Mesodermal cell (in vitro differentiated cells): ENCODE measurements at regions not wholly inside any gene's neighbourhood (a gene's known extent, or its start where the extent isn't known, plus 50 kb on each side); places are given as distances from the start of the nearest gene placed in this dataset.
"Not testable (repeated sequence)": the region's sequence is repeated elsewhere in the genome, so short reads cannot be mapped to it uniquely, and the experiment has no call there.

Source experiments
- H3K27ac ChIP-seq: 2 replicates; pipeline ENCODE4 v1.7.0; 2013; ENCODE audit warnings: mild to moderate bottlenecking, low read depth, low read length, moderate library complexity; ENCODE audit not compliant: severe bottlenecking
- H3K36me3 ChIP-seq: 2 replicates; pipeline ENCODE4 v1.7.1; 2013; ENCODE audit warnings: mild to moderate bottlenecking, low read length, moderate library complexity; ENCODE audit not compliant: control insufficient read depth, insufficient read depth
- H3K4me1 ChIP-seq: one replicate; pipeline ENCODE4 v1.7.1; 2013; ENCODE audit warnings: mild to moderate bottlenecking, low read length; ENCODE audit not compliant: insufficient read depth, control insufficient read depth, poor library complexity, severe bottlenecking
- H3K4me3 ChIP-seq: 2 replicates; pipeline ENCODE4 v1.7.0; 2013; ENCODE audit warnings: low read length, control low read depth, mild to moderate bottlenecking; ENCODE audit not compliant: insufficient read depth, poor library complexity, severe bottlenecking; ENCODE audit errors: extremely low read depth
- H3K9me3 ChIP-seq: 2 replicates; pipeline ENCODE4 v1.7.1; 2013; ENCODE audit warnings: mild to moderate bottlenecking, low read length, moderate library complexity; ENCODE audit not compliant: control insufficient read depth
- WGBS, 2 experiments: methylation state at CpG; one replicate each; pipeline ENCODE4 v1.1.5; 2013; ENCODE audit warnings: missing lambda C conversion rate in 2 of 2; ENCODE audit not compliant: insufficient coverage in 2 of 2; 5-methylcytosine and 5-hydroxymethylcytosine counted together

DNA sequence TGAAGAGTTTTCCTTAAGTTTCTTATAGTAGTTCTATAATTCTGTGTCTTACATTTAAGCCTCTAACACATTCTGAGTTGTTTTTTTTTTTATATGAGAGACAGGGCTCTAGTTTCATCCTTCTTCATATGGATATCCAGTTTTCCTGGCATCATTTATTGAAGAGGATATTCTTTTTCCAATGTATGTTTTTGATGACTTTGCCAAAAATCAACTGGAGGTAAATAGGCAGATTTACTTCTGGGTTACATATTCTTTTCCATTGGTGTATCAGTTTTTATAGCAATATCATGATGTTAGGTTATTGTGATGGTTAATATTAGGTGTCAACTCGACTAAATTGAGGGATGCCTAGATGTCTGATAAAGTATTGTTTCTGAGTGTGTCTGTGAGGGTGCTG is 650.7 kb upstream of the GRID2 start:
- Histone ChIP-seq H3K27ac (no peak overlapping the region), H3K9me3 (no peaks in the 10 kb centered on the region), H3K4me1 (no peaks in the 10 kb centered on the region), H3K4me3 (no peak overlapping the region), H3K36me3 (no peaks in the 10 kb centered on the region)
- WGBS, 2 experiments, result 100% methylated on average over 1 of the region's 1 CpG; no CpG with 5 or more reads in 1 of the 2 experiments

DNA sequence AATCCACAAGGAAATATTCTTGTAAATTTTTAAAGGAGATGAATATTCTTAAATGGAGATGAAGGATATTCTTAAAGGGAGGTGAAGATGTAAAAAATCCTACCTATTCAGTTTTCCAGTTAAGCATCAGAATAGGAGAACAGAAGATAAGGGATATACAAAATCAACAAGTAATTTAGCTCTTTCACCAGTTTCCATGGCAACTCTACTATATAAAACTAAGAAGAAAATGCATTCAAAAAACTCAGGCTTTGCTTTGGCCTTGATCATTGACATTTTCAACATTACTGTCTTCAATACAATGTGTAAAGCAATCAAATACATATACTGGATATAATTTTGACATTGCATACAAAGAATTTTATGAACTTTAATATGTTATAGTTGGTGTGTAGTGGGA is 622.7 kb upstream of the GRID2 start:
- Histone ChIP-seq H3K36me3 (no peaks in the 10 kb centered on the region), H3K27ac (no peak overlapping the region), H3K9me3 (no peaks in the 10 kb centered on the region), H3K4me3 (no peak overlapping the region), H3K4me1 (no peaks in the 10 kb centered on the region)

DNA sequence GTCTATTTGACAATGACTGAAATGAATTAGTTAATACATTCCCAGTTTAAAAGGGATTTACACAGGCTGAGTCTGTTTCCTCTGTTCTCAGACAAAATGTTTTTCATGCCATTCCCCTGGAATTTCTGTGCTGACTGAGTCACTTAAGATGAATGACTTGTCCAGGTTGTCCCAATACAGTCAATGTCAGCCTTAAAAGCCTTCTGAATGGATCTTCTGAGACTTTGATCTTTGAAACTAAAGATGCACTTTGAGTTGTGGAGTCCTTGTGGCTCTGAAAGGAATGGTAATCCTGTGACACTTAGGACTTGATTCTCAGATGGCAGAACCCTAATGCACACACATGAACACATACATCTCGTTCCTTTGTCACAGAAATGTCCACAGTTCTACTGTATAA is 622.2 kb upstream of the GRID2 start:
- Histone ChIP-seq H3K4me1 (no peaks in the 10 kb centered on the region), H3K27ac (no peak overlapping the region), H3K4me3 (no peak overlapping the region), H3K36me3 (no peaks in the 10 kb centered on the region), H3K9me3 (no peaks in the 10 kb centered on the region)
- no CpG with 5 or more reads among the region's 1 CpG for WGBS, 2 experiments

DNA sequence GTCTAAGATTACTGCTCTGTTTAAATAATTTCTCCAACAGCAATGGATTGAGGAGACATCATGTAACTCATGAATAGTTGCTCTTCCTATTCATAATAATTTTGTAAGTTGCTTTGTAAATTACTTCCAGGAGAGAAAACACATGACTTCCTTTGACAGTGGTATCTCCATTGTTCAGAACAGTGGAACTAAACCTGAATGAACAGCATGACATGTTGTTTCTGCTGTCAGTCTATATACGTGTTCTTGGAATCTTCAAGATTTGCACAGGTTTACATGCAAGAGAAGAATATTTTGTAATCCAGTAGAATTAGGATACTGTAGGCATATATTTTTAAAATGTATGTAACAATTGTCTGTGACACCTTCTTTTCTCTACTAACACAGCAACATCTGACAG is 618.8 kb upstream of the GRID2 start:
- no peak overlapping the region for H3K4me3 ChIP-seq
- WGBS, 2 experiments, result 40% methylated on average over 1 of the region's 1 CpG; no CpG with 5 or more reads in 1 of the 2 experiments
- H3K36me3 ChIP-seq, result no peaks in the 10 kb centered on the region
- H3K4me1 ChIP-seq, result no peaks in the 10 kb centered on the region
- H3K27ac ChIP-seq, result no peak overlapping the region
- H3K9me3 ChIP-seq, result no peaks in the 10 kb centered on the region

DNA sequence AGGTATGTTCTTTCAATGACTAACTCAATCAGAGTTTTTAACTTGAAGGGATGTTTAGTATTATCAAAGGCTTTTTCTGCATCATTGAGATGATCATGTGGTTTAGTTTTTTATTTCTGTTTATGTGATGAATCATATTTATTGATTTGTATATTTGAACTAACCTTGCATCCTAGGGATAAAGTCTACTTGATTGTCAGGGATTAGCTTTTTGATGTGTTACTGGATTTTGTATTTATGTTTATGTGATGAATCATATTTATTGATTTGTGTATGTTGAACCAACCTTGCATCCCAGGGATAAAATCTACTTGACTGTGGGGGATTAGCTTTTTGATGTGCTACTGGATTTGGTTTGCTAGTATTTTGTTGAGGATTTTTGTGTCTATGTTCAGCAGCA is 615.4 kb upstream of the GRID2 start:
- Histone ChIP-seq H3K9me3 (no peaks in the 10 kb centered on the region), H3K27ac (no peak overlapping the region), H3K4me3 (no peak overlapping the region), H3K4me1 (no peaks in the 10 kb centered on the region), H3K36me3 (no peaks in the 10 kb centered on the region)

DNA sequence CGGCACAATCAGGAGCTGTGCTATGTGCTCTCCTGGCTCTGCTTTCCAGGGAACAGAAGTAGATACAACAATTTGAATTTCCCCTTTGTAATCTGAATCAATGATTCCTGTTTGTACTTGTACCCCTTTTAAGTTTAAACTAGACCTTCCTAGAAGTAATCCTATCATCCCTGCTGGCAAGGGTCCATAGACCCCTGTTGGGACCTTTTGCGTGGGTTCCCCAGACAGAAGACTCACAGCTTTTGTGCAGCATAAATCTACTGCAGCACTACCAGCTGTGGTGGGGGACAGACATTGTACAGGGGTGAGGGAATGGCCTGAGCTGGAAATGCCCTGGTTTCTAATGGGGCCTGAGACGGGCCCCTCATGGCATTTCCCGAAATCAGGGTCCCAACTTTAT is 604.1 kb upstream of the GRID2 start:
- not testable (repeated sequence) for H3K4me1 ChIP-seq, H3K27ac ChIP-seq, H3K36me3 ChIP-seq, H3K9me3 ChIP-seq, H3K4me3 ChIP-seq
- 80 to 84% methylated on average over 3 of the region's 4 CpGs for WGBS, 2 experiments

DNA sequence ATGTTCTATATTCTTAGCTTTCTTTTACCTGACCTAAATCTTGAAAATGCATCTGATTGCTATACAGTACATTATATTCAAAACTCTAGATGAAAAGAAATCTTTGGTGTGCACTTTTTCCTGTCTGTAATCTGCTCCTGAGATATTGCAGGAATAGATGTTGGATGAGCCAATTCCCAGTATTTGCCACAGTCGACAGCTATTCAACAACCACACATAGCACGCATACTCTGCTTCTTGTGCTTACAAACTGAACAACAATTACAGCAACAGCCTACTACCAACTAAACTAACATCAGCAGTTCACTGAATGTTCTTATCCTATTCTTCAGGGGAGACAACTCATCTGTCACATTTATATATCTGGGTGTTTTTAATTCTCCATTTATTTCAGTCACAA is 573.9 kb upstream of the GRID2 start:
- no peaks in the 10 kb centered on the region for H3K36me3 ChIP-seq
- no peaks in the 10 kb centered on the region for H3K4me1 ChIP-seq
- 93% methylated on average over 2 of the region's 2 CpGs; no CpG with 5 or more reads in 1 of the 2 experiments for WGBS, 2 experiments

DNA sequence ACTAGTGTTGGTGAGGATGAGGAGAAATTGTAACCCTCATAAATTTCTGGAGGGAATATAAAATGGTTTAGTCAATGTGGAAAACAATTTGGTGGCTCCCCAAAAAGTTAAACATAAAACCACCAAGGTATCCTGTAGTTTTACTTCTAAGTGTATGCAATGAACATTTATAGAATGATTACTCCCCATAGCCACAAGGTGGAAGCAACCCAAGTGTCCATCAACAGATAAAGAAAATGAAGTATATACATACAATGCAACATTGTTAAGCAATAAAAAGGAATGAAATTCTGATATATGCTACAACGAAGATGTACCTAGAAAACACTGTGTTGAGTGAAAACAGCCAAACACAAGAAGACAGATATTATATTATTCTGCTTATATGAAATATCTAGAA is 569.1 kb upstream of the GRID2 start:
- Histone ChIP-seq H3K4me1 (no peaks in the 10 kb centered on the region), H3K9me3 (no peaks in the 10 kb centered on the region), H3K27ac (no peak overlapping the region), H3K4me3 (no peak overlapping the region), H3K36me3 (no peaks in the 10 kb centered on the region)
- no CpG with 5 or more reads among the region's 1 CpG for WGBS, 2 experiments

More for the DNA sequence above, 573.9 kb upstream of the GRID2 start:
- H3K9me3 ChIP-seq, result no peaks in the 10 kb centered on the region
- H3K4me3 ChIP-seq, result no peak overlapping the region
- no peak overlapping the region for H3K27ac ChIP-seq

DNA sequence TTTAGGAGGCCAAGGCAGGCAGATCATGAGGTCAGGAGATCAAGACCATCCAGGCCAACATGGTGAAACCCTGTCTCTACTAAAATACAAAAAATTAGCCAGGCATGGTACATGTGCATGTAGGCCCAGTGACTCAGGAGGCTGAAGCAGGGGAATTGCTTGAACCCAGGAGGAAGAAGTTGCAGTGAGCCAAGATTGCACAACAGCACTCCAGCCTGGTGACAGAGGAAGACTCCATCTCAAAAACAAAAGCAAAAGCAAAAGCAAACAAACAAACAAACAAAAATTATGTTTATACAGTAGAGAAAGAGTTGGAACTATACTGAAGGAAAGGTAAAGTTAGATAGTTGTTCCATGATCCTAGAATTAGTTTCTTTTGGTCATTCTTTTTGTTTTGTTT is 564.9 kb upstream of the GRID2 start:
- not testable (repeated sequence) for H3K4me1 ChIP-seq, H3K4me3 ChIP-seq, H3K36me3 ChIP-seq, H3K27ac ChIP-seq, H3K9me3 ChIP-seq

DNA sequence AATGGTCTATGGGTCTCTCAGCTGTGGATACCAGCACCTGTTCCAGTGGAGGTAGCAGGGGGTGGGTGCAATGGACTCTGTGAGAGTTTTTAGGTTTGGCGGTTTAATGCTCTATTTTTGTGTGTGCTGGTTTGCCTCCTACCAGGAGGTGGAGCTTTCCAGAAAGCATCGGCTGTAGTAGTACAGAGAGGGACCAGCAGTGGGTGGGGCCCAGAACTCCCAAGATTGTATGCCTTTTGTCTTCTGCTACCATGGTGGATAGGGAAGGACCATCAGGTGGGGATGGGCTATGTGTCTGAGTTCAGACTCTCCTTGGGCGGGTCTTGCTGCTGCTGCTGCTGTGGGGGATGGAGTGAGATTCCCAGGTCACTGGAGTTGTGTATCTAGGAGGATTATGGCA is 557.2 kb upstream of the GRID2 start:
- Histone ChIP-seq H3K36me3 (no peaks in the 10 kb centered on the region), H3K27ac (no peak overlapping the region), H3K4me3 (no peak overlapping the region), H3K9me3 (no peaks in the 10 kb centered on the region), H3K4me1 (no peaks in the 10 kb centered on the region)
- WGBS, 2 experiments, result 50 to 63% methylated on average over 2 to 3 of the region's 3 CpGs

DNA sequence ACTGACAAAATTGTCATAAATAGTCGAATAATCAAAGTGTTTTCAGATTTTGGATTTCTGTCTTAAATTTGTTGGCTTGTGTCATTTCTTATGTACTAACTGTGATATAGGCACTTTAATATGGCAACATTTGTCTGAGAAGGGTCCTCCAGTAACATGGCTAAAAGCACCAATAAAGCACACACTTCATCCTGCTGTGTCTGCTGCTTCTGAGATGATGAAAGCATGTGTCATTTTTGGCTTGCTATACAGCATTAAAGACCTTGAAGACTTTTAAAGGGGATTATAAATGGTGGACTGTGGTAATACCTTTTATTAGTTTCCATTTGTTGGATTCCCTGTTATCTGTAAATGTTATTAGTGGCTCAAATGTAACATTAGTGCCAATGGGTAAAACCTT is 551.8 kb upstream of the GRID2 start:
- H3K27ac ChIP-seq, result no peak overlapping the region
- H3K4me3 ChIP-seq, result no peak overlapping the region
- no peaks in the 10 kb centered on the region for H3K9me3 ChIP-seq
- H3K4me1 ChIP-seq, result no peaks in the 10 kb centered on the region
- no CpG with 5 or more reads among the region's 1 CpG for WGBS, 2 experiments
- H3K36me3 ChIP-seq, result no peaks in the 10 kb centered on the region

DNA sequence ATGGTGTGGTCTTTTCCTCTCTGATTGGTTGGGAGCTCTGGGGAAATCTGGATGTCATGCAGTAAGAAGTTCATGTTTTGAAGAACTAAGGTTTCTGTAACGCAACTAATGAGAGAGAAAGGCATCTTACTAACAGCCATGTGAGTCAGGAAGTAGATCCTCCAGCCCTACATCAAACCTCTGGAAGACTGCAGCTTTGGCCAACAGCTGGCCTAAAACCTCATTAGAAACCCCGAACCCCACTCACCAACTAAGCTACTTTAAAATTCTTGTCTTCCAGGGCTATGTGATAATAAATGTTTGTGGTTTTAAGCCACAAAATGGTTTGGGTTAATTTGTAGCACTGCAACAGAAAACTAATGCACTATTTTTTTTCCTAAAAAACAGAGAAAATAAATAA is 549.0 kb upstream of the GRID2 start:
- no peak overlapping the region for H3K27ac ChIP-seq
- no peaks in the 10 kb centered on the region for H3K36me3 ChIP-seq
- no peaks in the 10 kb centered on the region for H3K9me3 ChIP-seq
- no peaks in the 10 kb centered on the region for H3K4me1 ChIP-seq
- no peak overlapping the region for H3K4me3 ChIP-seq
- no CpG with 5 or more reads among the region's 2 CpGs for WGBS, 2 experiments
